HPDE6-E6E7 (cell line): ENCODE measurements at regions not wholly inside any gene's neighbourhood (a gene's known extent, or its start where the extent isn't known, plus 50 kb on each side); places are given as distances from the start of the nearest gene placed in this dataset.
"Not testable (repeated sequence)": the region's sequence is repeated elsewhere in the genome, so short reads cannot be mapped to it uniquely, and the experiment has no call there.

ENCODE experiments used
- DNase-seq: peaks from one replicate; pipeline ENCODE4 v3.0.0; 2011; ENCODE audit warnings: missing footprints; ENCODE audit errors: extremely low spot score

DNA sequence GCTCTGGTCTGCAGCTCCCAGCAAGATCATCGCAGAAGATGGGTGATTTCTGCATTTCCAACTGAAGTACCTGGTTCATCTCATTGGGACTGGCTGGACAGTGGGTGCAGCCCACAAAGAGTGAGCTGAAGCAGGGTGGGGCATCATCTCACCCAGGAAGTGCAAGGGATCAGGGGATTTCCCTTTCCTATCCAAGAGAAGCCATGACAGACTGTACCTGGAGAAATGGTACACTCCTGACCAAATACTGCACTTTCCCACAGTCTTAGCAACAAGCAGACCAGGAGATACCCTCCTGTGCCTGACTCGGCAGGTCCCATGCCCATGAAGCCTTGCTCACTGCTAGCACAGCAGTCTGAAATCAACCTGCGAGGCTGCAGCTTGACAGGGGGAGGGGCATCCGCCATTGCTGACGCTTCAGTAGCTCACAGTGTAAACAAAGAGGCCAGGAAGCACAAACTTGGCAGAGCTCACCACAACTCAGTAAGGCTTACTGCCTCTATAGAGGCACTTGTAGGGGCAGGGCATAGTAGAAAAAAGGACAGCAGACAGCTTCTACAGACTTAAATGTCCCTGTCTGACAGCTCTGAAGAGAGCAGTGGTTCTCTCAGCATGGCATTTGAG, 60.5 kb downstream of the AREG start:
- DNase-seq, result not testable (repeated sequence)

DNA sequence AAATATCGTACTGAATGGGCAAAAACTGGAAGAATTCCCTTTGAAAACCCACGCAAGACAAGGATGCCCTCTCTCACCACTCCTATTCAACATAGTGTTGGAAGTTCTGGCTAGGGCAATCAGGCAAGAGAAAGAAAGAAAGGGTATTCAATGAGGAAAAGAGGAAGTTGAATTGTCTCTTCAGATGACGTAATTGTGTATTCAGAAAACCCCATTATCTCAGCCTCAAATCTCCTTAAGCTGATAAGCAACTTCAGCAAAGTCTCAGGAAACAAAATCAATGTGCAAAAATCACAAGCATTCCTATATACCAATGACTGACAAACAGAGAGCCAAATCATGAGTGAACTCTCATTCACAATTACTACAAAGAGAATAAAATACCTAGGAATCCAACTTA, 64.4 kb downstream of the AREG start:
- not testable (repeated sequence) for DNase-seq

DNA sequence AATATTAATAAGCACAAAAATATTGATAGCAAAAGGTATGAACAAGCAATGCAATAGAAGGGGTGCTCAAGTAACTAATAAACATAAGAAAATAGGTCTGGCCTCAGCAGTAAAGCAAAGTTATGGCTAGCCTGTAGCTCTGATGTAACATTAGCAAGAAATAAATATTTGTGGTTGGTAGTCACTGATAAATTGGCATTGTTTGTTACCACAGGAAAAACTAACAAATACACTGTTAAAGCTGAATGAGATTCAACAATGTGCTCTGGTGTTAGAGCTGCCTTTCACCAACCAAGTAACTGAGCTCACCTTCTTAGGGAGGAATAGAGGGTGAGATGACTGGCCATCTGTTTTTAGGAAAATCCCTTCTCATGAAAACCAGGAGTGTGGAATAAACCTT, 71.4 kb downstream of the AREG start:
- DNase-seq, result no peak

- no peak for DNase-seq
These were observed 73.1 kb downstream of the AREG start for GRCh38 chr4:74517996-74518395.

DNA sequence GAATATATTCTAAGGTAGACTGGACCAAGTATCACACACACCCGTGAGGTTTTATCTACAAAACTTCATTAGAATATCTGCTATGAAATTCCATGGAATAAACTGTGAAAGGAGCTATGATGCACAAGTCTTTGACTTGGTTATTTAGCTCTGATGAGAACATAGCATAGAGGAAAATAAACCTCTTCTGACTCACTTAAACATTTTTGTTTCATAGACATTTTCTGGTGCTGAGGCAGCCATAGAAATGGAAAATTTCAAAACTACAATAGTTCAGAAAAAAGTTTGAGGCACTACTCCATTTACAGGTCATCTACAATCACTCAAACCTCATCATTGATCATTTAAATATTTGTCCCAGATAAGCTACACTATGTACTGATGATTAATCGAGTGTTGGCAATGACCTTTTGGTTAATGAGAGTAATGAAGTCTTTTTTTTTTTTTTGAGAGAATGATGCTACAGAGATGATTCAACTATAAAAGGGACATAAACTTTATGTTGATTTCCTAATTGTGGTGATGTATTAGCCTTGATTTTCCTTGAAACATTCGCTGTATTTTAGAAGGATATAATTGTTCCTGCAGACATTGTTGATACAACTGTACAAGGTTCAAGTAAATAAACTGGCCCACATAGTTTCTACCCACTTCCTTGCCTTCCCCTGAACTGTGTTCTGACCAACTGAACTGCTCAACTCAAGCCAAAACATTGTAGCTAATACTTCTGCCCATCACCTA, 77.5 kb downstream of the AREG start:
- DNase-seq, result no peak

- DNase-seq, result no peak
These were observed 78.2 kb downstream of the AREG start for GRCh38 chr4:74523096-74523495.

- DNase-seq, result no peak
These were observed 80.0 kb downstream of the AREG start for GRCh38 chr4:74524985-74525384.

GRCh38 chr4:74527049-74527448, 82.1 kb downstream of the AREG start:
- no peak for DNase-seq

GRCh38 chr4:74528178-74528577, 83.2 kb downstream of the AREG start:
- no peak for DNase-seq

GRCh38 chr4:74529284-74530041, 84.5 kb downstream of the AREG start:
- DNase-seq, result no peak

GRCh38 chr4:74531963-74532794, 87.2 kb downstream of the AREG start:
- DNase-seq, result peak; percentile 66

DNA sequence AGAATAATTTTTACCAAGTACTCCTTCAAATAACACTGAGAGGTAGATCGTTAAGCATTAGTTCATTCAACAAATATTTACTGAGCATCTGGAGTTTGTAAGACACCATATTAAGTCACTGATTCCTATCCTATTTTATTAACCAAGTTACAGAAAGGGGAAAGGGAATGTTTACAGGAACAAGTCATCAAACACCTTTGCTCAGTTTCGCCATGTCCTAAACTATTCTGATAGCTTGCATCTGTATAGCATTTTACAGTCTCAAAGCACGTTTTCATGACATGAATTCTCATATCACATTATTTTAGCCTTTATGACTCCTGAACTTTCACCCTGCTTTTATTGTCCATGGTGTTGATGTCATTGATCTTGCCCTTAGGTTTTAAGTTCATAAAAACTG, 89.2 kb downstream of the AREG start:
- DNase-seq, result no peak

GRCh38 chr4:74534936-74535335, 90.0 kb downstream of the AREG start:
- no peak for DNase-seq

DNA sequence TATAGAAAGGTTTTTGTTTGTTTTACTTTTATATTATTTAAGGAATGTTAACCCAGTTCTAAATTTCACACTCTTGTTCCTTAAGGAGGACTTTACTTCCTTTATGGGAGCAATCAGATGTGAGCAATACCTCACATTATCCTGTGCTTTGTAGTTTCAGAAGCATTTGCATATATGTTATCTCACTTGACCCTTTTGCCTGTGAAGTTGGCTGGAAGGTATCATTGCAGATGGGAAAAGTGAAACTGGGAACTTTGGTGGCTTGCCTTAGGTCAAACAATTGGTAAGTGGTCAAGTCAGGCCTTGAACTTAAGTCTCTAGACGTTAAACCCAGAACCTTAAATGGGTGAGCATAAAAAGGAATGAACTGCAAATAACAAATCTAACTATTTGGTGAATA, 90.6 kb downstream of the AREG start:
- DNase-seq, result no peak

DNA sequence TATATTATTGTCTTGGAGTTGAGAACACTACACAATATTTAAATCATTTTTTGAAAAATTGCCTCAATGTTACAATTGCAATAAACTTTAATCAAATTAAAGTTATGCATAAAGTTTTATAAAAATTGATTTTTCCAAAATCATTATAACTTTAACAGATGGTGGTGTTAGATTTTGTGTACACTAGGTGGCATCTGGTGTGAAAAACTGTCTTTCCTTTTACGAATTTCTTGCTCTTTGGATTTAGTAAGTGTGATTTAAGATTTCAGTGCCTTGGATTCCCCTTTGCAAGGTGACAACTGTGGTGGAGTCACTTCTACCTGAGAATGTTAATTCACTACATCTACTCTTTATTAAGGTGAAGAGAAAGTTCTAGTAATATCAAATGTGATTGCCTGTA, 91.6 kb downstream of the AREG start:
- no peak for DNase-seq

DNA sequence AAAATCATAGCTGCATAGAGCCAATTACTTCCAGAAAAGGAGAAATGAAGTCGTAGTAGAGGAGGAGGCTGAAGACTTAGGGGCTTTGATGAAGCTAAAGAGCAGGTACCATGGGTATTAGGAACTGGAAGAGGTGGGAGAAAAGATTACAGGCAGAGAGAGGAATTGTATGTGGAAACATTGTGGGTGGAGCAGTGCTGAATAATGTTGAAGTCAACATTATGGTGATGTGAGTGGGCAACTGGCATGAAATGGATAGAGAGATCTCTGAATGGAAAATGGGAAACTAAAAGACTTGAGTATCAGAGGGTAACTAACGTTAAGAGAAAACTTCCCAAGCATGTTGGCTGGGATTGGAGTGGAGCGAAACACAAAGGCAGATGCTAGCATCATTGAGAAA, 92.5 kb downstream of the AREG start:
- no peak for DNase-seq

GRCh38 chr4:74539044-74539790, 94.3 kb downstream of the AREG start:
- DNase-seq, result no peak

DNA sequence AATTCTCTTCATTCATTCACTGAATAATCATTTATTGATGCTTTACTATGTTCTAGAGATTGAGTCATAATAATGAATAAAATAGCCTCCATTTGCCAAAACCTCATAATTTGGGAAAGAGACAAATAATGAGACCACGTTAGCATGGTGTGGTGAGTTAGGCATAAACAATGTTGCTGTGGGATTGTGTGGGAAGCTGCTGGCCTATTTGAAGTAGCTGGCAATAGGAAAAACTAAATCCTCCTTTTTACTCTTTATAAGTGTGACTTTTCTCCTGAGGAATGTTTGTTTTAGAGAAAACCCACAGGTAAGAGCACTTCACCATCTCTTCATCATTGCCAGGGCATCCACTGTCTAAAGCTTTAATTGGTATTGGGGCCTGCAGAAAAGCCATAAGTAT, 95.3 kb downstream of the AREG start:
- DNase-seq, result no peak

- no peak for DNase-seq
These were observed 96.7 kb downstream of the AREG start for GRCh38 chr4:74541667-74542066.

DNA sequence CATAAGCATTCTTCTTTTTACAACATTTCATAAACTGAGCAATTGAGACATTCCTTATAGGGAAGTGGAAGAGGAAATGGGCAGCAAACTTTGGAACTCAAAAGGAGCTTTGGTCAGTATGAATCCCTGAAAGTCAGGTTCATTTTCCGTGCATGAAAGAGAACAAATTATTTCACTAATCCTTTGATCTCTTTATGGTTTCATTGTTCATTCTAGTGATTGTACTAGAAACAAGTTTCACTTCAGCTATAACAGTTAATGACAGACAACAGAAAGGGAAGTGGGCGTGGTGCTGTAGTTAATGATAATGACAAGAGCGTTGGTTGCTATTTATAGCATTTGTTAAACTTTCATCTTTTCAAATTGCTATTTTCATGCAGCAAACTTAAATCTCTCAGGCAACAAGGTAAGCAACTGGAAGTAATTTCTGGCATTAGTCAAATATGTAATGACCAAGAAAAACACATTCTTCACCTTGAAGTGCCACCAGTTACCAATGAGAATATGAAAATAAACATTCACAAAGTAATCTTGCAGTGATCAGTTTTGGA, 98.4 kb downstream of the AREG start:
- DNase-seq, result no peak

DNA sequence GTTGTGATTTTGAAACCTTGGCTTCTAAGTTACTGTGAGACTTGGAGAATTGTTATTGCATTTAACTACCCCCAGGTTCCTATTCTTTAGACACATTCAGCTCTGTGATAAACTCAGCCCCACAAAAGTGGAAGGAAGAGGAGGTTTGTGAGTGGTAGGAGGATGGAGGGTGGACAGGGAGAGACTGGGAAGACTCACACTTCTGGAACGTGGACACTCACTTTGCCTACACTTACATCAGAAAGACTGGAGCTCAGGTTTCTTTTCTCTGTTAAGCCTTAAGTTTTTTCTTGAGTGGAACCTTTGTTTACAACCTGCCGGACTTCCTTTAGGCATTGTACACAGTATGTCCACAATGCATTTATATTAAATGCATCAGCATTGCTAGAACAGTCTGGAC, 99.0 kb downstream of the AREG start:
- DNase-seq, result no peak
